ENCODE measurements at regions not wholly inside any gene's neighbourhood (a gene's known extent, or its start where the extent isn't known, plus 50 kb on each side); places are given as distances from the start of the nearest gene placed in this dataset.

- no peak for ATAC-seq (ENCODE audit: insufficient number of reproducible peaks, low FRiP score, low read depth)
- no peak overlapping the region for H3K27ac ChIP-seq
- H3K36me3 ChIP-seq = no peaks in the 10 kb centered on the region
- no peak for TF ChIP-seq CTCF (IDR thresholded peaks at IDR 0.05)
- H3K4me3 ChIP-seq = no peak overlapping the region
- H3K27me3 ChIP-seq (replicated peaks; ENCODE audit: insufficient read depth) = no peaks in the 10 kb centered on the region
- H3K4me1 ChIP-seq (ENCODE audit: control insufficient read depth in 1 of 2, low read depth in 2 of 2) = no peaks in the 10 kb centered on the region
- H3K9me3 ChIP-seq = no peaks in the 10 kb centered on the region
- DNase-seq (ENCODE audit: low spot score) = no peak
These were observed 1417.1 kb upstream of the ATXN8OS start for GRCh38 chr13:68690567-68690966.

DNA sequence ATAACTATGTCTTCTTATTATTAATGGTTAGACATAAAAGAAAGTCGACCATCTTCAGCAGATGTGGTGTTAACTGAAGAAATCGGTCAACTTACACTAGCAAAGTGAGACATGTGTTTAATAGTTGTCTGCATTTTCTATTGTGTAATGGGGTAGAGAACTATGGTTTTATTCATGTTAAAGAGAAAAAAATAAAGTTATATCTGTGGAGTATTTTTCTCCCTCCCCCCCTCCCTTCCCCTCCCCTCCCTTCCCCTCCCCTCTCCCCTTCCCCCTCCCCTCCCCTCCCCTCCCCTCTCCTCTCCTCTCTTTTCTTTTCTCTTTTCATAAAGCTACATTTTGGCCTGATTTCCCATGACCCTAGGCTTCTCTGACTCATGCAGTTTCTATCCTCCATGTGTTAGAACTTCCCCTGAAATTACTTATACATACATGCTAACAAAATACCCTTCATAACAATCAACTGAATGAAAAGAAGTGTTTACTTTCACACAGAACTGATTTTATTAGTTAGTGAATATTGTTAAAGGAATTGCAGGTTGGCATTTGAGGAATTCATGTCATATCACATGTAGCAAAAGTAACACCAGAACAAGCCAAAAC lies 1431.0 kb upstream of the ATXN8OS start:
- no peak for DNase-seq (ENCODE audit: low spot score)
- Histone ChIP-seq H3K4me1 (ENCODE audit: control insufficient read depth in 1 of 2, low read depth in 2 of 2) (no peaks in the 10 kb centered on the region), H3K9me3 (no peaks in the 10 kb centered on the region), H3K36me3 (no peaks in the 10 kb centered on the region), H3K4me3 (no peak overlapping the region), H3K27me3 (replicated peaks; ENCODE audit: insufficient read depth) (no peaks in the 10 kb centered on the region), H3K27ac (no peak overlapping the region)
- ATAC-seq (ENCODE audit: insufficient number of reproducible peaks, low FRiP score, low read depth) = no peak
- TF ChIP-seq CTCF (IDR thresholded peaks at IDR 0.05) = no peak

DNA sequence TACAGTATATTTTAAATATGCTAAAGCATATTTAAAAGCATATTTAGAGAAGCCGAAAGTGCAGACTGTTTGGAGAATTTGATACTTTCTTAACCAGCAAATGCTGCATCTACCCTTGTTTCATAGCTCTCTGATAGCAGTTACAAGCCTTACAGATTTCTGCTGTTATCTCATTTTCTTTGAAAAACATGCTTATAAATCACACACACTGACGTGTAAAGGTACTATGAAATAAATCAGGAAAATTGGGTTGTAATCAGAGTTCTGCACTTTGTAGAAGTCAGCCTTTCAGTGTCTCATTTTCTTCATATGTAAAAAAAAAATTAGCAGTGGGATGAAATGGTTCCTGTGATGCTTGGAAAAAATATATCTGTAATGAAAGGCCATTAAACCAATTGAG lies 1432.4 kb upstream of the ATXN8OS start:
- Histone ChIP-seq H3K36me3 (no peaks in the 10 kb centered on the region), H3K27ac (no peak overlapping the region), H3K4me3 (no peak overlapping the region), H3K4me1 (ENCODE audit: control insufficient read depth in 1 of 2, low read depth in 2 of 2) (no peaks in the 10 kb centered on the region), H3K9me3 (no peaks in the 10 kb centered on the region), H3K27me3 (replicated peaks; ENCODE audit: insufficient read depth) (no peaks in the 10 kb centered on the region)
- DNase-seq (ENCODE audit: low spot score) (no peak), ATAC-seq (ENCODE audit: insufficient number of reproducible peaks, low FRiP score, low read depth) (no peak)
- no peak for TF ChIP-seq CTCF (IDR thresholded peaks at IDR 0.05)

DNA sequence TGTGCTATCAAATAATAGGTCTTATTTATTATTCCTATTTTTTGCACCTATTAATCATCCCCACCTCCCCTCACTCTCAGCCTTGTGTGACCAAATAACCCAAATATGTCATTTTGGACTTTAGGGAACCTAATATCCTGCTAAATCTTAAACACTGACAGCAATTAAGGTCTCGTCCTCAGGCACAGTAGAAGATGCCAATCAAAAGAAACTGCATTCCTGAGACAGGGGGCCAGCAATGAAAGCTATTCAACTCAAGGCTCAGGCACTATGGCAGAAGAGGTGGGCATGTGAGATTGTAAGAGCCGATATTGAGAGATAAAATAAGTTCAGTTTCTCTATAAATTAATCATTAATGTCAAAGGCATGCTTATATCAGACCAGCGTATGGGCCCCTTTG lies 1437.7 kb upstream of the PCDH9 start:
- ATAC-seq (ENCODE audit: insufficient number of reproducible peaks, low FRiP score, low read depth) = no peak
- Histone ChIP-seq H3K4me1 (ENCODE audit: control insufficient read depth in 1 of 2, low read depth in 2 of 2) (no peaks in the 10 kb centered on the region), H3K27ac (no peak overlapping the region), H3K4me3 (no peak overlapping the region), H3K36me3 (no peaks in the 10 kb centered on the region), H3K27me3 (replicated peaks; ENCODE audit: insufficient read depth) (no peaks in the 10 kb centered on the region), H3K9me3 (no peaks in the 10 kb centered on the region)
- no peak for TF ChIP-seq CTCF (IDR thresholded peaks at IDR 0.05)
- no peak for DNase-seq (ENCODE audit: low spot score)

GRCh38 chr13:68666774-68667397 lies 1436.8 kb upstream of the PCDH9 start:
- Histone ChIP-seq H3K4me3 (no peak overlapping the region), H3K27ac (no peak overlapping the region), H3K9me3 (no peaks in the 10 kb centered on the region), H3K36me3 (no peaks in the 10 kb centered on the region), H3K27me3 (replicated peaks; ENCODE audit: insufficient read depth) (no peaks in the 10 kb centered on the region), H3K4me1 (ENCODE audit: control insufficient read depth in 1 of 2, low read depth in 2 of 2) (no peaks in the 10 kb centered on the region)
- no peak for ATAC-seq (ENCODE audit: insufficient number of reproducible peaks, low FRiP score, low read depth)
- DNase-seq (ENCODE audit: low spot score) = no peak
- TF ChIP-seq CTCF (IDR thresholded peaks at IDR 0.05) = no peak
